WTC11 (cell line): ENCODE measurements at regions not wholly inside any gene's neighbourhood (a gene's known extent, or its start where the extent isn't known, plus 50 kb on each side); places are given as distances from the start of the nearest gene placed in this dataset.

Experiments used
- ATAC-seq: fragments of 200-7000 bp; cut with Tn5 transposase; 2 replicates; pipeline ENCODE4 v1.10.0; 2021; ENCODE audit warnings: mild to moderate bottlenecking, moderate library complexity
- CTCF ChIA-PET: fragments of 300-600 bp; sonication (Branson Sonifier 250); formaldehyde crosslinking; loops from one replicate; lab custom pipeline; 2021; ENCODE audit warnings: antibody characterized with exemption; lab: Charles Lee
- POLR2A ChIA-PET: fragments of 350-600 bp; sonication (Branson Sonifier 250); formaldehyde crosslinking; loops from one replicate; lab custom pipeline; 2021; ENCODE audit warnings: antibody characterized with exemption; lab: Charles Lee
- DNase-seq: peaks from one replicate; pipeline ENCODE4 v3.0.0; 2021; ENCODE audit warnings: low spot score
- H3K27ac Mint-ChIP-seq: 2 replicates; pipeline ENCODE4 v1.8.0; 2021; ENCODE audit warnings: mixed read lengths
- H3K27me3 Mint-ChIP-seq: 2 replicates; pipeline ENCODE4 v1.8.0; 2021; ENCODE audit warnings: low read depth, mild to moderate bottlenecking, moderate library complexity, mixed read lengths
- H3K36me3 Mint-ChIP-seq: 2 replicates; pipeline ENCODE4 v1.8.0; 2021; ENCODE audit warnings: mixed read lengths
- H3K4me1 Mint-ChIP-seq: 2 replicates; pipeline ENCODE4 v1.8.0; 2022; ENCODE audit warnings: mixed read lengths
- H3K4me3 Mint-ChIP-seq: 2 replicates; pipeline ENCODE4 v1.8.0; 2021; ENCODE audit warnings: mild to moderate bottlenecking, moderate library complexity, mixed read lengths
- H3K9me3 Mint-ChIP-seq: 2 replicates; pipeline ENCODE4 v1.8.0; 2021; ENCODE audit warnings: mixed read lengths
- EMX1 ChIP-seq: fragments of 250-450 bp; sonication (Bioruptor Pico); IDR thresholded peaks from 2 replicates; pipeline ENCODE4 v1.8.0; 2021; ENCODE audit warnings: mild to moderate bottlenecking
- GABPB1 ChIP-seq: sonication (generic); formaldehyde crosslinking; IDR thresholded peaks from 2 replicates; pipeline ENCODE4 v1.8.1; 2023; ENCODE audit warnings: mild to moderate bottlenecking, missing genetic modification reagents
- GTF2I ChIP-seq: fragments of 250-450 bp; sonication (Bioruptor Pico); conservative IDR thresholded peaks from 2 replicates; pipeline ENCODE4 v1.4.0; 2021; ENCODE audit warnings: mild to moderate bottlenecking
- KAT7 ChIP-seq: sonication (generic); formaldehyde crosslinking; IDR thresholded peaks from 2 replicates; pipeline ENCODE4 v1.8.1; 2023; ENCODE audit warnings: missing genetic modification reagents, mild to moderate bottlenecking, borderline replicate concordance
- MXD4 ChIP-seq: fragments of 250-450 bp; sonication (Bioruptor Pico); IDR thresholded peaks from 2 replicates; pipeline ENCODE4 v1.8.0; 2021; ENCODE audit warnings: mild to moderate bottlenecking, moderate library complexity, borderline replicate concordance
- NFE2L1 ChIP-seq: sonication (generic); formaldehyde crosslinking; IDR thresholded peaks from 2 replicates; pipeline ENCODE4 v1.8.1; 2023; ENCODE audit warnings: missing genetic modification reagents
- OVOL2 ChIP-seq: fragments of 250-450 bp; sonication (Bioruptor Pico); IDR thresholded peaks from 2 replicates; pipeline ENCODE4 v1.9.0; 2021; ENCODE audit warnings: mild to moderate bottlenecking, borderline replicate concordance
- RORB ChIP-seq: fragments of 250-450 bp; sonication (Bioruptor Pico); IDR thresholded peaks from 2 replicates; pipeline ENCODE4 v1.9.0; 2021; ENCODE audit warnings: mild to moderate bottlenecking
- TCF7 ChIP-seq: sonication (generic); formaldehyde crosslinking; IDR thresholded peaks from 2 replicates; pipeline ENCODE4 v1.8.0; 2022; ENCODE audit warnings: mild to moderate bottlenecking, low read depth, missing genetic modification reagents, moderate library complexity
- TEAD4 ChIP-seq: sonication (generic); formaldehyde crosslinking; IDR thresholded peaks from 2 replicates; pipeline ENCODE4 v1.8.0; 2022; ENCODE audit warnings: mild to moderate bottlenecking, missing genetic modification reagents
- ZNF121 ChIP-seq: sonication (generic); formaldehyde crosslinking; IDR thresholded peaks from 2 replicates; pipeline ENCODE4 v1.8.0; 2023; ENCODE audit warnings: missing genetic modification reagents
- ZNF219 ChIP-seq: sonication (generic); formaldehyde crosslinking; IDR thresholded peaks from 2 replicates; pipeline ENCODE4 v1.8.0; 2023; ENCODE audit warnings: missing genetic modification reagents, mild to moderate bottlenecking, borderline replicate concordance
- ZNF396 ChIP-seq: fragments of 250-450 bp; sonication (Bioruptor Pico); IDR thresholded peaks from 2 replicates; pipeline ENCODE4 v1.8.0; 2021; ENCODE audit warnings: mild to moderate bottlenecking, moderate library complexity, borderline replicate concordance
- ZNF423 ChIP-seq: fragments of 250-450 bp; sonication (Bioruptor Pico); IDR thresholded peaks from 2 replicates; pipeline ENCODE4 v2.1.2; 2022; ENCODE audit warnings: mild to moderate bottlenecking, moderate library complexity
- TF ChIP-seq, protein P1 (sequence below): sonication (generic); formaldehyde crosslinking; IDR thresholded peaks from 2 replicates; pipeline ENCODE4 v1.8.1; 2022; ENCODE audit warnings: low read depth, missing genetic modification reagents, borderline replicate concordance
- TF ChIP-seq, protein P2 (sequence below): sonication (generic); formaldehyde crosslinking; IDR thresholded peaks from 2 replicates; pipeline ENCODE4 v1.8.0; 2023; ENCODE audit warnings: mild to moderate bottlenecking, missing genetic modification reagents
- TF ChIP-seq, protein P3 (sequence below): sonication (generic); formaldehyde crosslinking; IDR thresholded peaks from 2 replicates; pipeline ENCODE4 v1.8.1; 2023; ENCODE audit warnings: mild to moderate bottlenecking, moderate library complexity, missing genetic modification reagents
- TF ChIP-seq, protein P4 (sequence below): sonication (generic); formaldehyde crosslinking; IDR thresholded peaks from 2 replicates; pipeline ENCODE4 v1.8.1; 2023; ENCODE audit warnings: mild to moderate bottlenecking, missing genetic modification reagents
- TF ChIP-seq, protein P5 (sequence below): sonication (generic); formaldehyde crosslinking; IDR thresholded peaks from 2 replicates; pipeline ENCODE4 v1.8.1; 2022; ENCODE audit warnings: low read depth, mild to moderate bottlenecking, moderate library complexity, missing genetic modification reagents, borderline replicate concordance
- TF ChIP-seq, protein P6 (sequence below): sonication (generic); formaldehyde crosslinking; IDR thresholded peaks from 2 replicates; pipeline ENCODE4 v1.8.0; 2022; ENCODE audit warnings: mild to moderate bottlenecking, missing genetic modification reagents
- TF ChIP-seq, protein P7 (sequence below): sonication (generic); formaldehyde crosslinking; IDR thresholded peaks from 2 replicates; pipeline ENCODE4 v1.8.0; 2022; ENCODE audit warnings: mild to moderate bottlenecking, missing genetic modification reagents

DNA sequence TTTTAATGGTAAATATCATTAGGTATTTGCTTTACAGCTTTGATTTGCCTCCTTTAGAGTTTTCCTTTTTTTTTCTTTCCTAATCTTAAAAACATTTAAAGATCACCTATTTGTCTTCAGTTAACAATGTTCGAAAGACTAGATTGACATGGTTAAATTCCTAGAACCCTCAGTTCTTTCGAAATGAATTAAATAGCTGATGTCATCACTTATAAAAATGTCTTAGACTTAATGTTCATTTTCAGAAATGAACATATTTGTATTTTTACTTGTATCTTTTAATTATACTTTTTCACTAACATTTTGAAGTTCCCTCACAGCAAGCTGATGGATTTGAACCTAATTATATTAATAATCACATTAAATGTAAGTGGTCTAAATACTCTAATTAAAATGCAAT lies 205.3 kb upstream of the IRX4 start:
- Mint-ChIP-seq H3K27me3 (peaks cover 3% of the 10 kb centered on the region; the same call in 1 of the 2 replicates), H3K27ac (no peak overlapping the region), H3K9me3 (peaks cover 13% of the 10 kb centered on the region), H3K4me3 (no peak overlapping the region), H3K4me1 (peaks cover 40% of the 10 kb centered on the region), H3K36me3 (no peaks in the 10 kb centered on the region)
- no peak for DNase-seq
- CTCF ChIA-PET = interaction anchor here (1.2 kb wide), 1 partner anchor 49 kb away, joined by 3 read pairs; no protein-coding TSS in a partner anchor
- POLR2A ChIA-PET = no interaction called here
- no peak for TF ChIP-seq KAT7 (CRISPR knock-in tag)
- TF ChIP-seq ZNF396 (CRISPR knock-in tag) = no peak
- TF ChIP-seq MXD4 (CRISPR knock-in tag) = no peak
- no peak for ATAC-seq

DNA sequence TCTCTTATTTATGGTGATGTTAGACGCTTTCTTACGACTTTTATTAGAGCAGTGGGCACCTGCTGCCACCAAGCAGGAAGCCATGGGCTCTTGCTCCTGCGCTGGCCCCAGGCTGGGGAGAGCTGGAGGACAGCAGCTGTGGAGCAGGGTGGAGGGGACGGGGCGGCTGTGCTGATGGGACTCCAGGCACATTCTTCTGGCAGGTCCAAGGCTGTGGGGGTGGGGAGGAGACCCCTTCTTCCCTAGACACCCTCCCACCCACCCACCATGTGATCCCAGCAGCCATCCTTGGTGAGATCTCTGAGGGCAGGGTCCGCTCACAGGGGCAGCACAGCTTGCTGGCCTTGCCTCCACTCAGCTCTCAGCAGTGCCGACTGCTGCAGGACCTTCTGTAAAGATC lies 192.6 kb upstream of the IRX4 start:
- CTCF ChIA-PET = no interaction called here

DNA sequence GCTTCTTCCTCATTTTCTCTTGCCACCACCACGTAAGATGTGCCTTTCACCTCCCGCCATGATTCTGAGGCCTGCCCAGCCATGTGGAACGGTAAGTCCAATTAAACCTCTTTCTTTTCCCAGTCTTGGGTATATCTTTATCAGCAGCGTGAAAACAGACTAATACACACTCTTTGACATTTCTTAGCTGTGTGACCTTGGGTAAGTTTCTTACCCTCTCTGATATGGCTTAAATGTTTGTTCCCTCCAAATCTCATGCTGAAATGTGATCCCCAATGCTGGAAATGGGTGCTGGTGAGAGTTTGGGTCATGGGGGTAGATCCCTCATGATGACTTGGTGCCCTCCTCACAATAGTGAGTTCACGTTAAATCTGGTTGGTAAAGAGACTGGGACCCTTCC lies 188.8 kb upstream of the IRX4 start:
- Mint-ChIP-seq H3K36me3 (no peaks in the 10 kb centered on the region), H3K4me3 (no peak overlapping the region), H3K27ac (no peak overlapping the region), H3K27me3 (peaks cover 3% of the 10 kb centered on the region; the same call in 1 of the 2 replicates), H3K4me1 (peaks cover 18% of the 10 kb centered on the region), H3K9me3 (peaks cover 5% of the 10 kb centered on the region)
- ATAC-seq = no peak
- ChIA-PET CTCF (no interaction called here), POLR2A (no interaction called here)
- DNase-seq = no peak
- TF ChIP-seq RORB (CRISPR knock-in tag) (no peak), OVOL2 (CRISPR knock-in tag) (no peak), GTF2I (CRISPR knock-in tag) (no peak), EMX1 (CRISPR knock-in tag) (no peak)
- TF ChIP-seq, protein P1, sequence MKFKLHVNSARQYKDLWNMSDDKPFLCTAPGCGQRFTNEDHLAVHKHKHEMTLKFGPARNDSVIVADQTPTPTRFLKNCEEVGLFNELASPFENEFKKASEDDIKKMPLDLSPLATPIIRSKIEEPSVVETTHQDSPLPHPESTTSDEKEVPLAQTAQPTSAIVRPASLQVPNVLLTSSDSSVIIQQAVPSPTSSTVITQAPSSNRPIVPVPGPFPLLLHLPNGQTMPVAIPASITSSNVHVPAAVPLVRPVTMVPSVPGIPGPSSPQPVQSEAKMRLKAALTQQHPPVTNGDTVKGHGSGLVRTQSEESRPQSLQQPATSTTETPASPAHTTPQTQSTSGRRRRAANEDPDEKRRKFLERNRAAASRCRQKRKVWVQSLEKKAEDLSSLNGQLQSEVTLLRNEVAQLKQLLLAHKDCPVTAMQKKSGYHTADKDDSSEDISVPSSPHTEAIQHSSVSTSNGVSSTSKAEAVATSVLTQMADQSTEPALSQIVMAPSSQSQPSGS (CRISPR knock-in tag) = no peak
- TF ChIP-seq, protein P2, sequence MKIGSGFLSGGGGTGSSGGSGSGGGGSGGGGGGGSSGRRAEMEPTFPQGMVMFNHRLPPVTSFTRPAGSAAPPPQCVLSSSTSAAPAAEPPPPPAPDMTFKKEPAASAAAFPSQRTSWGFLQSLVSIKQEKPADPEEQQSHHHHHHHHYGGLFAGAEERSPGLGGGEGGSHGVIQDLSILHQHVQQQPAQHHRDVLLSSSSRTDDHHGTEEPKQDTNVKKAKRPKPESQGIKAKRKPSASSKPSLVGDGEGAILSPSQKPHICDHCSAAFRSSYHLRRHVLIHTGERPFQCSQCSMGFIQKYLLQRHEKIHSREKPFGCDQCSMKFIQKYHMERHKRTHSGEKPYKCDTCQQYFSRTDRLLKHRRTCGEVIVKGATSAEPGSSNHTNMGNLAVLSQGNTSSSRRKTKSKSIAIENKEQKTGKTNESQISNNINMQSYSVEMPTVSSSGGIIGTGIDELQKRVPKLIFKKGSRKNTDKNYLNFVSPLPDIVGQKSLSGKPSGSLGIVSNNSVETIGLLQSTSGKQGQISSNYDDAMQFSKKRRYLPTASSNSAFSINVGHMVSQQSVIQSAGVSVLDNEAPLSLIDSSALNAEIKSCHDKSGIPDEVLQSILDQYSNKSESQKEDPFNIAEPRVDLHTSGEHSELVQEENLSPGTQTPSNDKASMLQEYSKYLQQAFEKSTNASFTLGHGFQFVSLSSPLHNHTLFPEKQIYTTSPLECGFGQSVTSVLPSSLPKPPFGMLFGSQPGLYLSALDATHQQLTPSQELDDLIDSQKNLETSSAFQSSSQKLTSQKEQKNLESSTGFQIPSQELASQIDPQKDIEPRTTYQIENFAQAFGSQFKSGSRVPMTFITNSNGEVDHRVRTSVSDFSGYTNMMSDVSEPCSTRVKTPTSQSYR (CRISPR knock-in tag) = no peak
- TF ChIP-seq, protein P3, sequence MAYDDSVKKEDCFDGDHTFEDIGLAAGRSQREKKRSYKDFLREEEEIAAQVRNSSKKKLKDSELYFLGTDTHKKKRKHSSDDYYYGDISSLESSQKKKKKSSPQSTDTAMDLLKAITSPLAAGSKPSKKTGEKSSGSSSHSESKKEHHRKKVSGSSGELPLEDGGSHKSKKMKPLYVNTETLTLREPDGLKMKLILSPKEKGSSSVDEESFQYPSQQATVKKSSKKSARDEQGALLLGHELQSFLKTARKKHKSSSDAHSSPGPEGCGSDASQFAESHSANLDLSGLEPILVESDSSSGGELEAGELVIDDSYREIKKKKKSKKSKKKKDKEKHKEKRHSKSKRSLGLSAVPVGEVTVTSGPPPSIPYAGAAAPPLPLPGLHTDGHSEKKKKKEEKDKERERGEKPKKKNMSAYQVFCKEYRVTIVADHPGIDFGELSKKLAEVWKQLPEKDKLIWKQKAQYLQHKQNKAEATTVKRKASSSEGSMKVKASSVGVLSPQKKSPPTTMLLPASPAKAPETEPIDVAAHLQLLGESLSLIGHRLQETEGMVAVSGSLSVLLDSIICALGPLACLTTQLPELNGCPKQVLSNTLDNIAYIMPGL (CRISPR knock-in tag) = no peak
- TF ChIP-seq, protein P4, sequence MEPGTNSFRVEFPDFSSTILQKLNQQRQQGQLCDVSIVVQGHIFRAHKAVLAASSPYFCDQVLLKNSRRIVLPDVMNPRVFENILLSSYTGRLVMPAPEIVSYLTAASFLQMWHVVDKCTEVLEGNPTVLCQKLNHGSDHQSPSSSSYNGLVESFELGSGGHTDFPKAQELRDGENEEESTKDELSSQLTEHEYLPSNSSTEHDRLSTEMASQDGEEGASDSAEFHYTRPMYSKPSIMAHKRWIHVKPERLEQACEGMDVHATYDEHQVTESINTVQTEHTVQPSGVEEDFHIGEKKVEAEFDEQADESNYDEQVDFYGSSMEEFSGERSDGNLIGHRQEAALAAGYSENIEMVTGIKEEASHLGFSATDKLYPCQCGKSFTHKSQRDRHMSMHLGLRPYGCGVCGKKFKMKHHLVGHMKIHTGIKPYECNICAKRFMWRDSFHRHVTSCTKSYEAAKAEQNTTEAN = no peak

More for the DNA sequence above, 192.6 kb upstream of the IRX4 start:
- no peaks in the 10 kb centered on the region for H3K27me3 Mint-ChIP-seq
- TF ChIP-seq ZNF219 (CRISPR knock-in tag) (no peak), GABPB1 (CRISPR knock-in tag) (no peak), ZNF121 (no peak), ZNF423 (no peak), TEAD4 (CRISPR knock-in tag) (no peak), NFE2L1 (CRISPR knock-in tag) (no peak), TCF7 (CRISPR knock-in tag) (no peak)
- TF ChIP-seq, protein P5, sequence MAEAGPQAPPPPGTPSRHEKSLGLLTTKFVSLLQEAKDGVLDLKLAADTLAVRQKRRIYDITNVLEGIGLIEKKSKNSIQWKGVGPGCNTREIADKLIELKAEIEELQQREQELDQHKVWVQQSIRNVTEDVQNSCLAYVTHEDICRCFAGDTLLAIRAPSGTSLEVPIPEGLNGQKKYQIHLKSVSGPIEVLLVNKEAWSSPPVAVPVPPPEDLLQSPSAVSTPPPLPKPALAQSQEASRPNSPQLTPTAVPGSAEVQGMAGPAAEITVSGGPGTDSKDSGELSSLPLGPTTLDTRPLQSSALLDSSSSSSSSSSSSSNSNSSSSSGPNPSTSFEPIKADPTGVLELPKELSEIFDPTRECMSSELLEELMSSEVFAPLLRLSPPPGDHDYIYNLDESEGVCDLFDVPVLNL (CRISPR knock-in tag) = no peak
- TF ChIP-seq, protein P6, sequence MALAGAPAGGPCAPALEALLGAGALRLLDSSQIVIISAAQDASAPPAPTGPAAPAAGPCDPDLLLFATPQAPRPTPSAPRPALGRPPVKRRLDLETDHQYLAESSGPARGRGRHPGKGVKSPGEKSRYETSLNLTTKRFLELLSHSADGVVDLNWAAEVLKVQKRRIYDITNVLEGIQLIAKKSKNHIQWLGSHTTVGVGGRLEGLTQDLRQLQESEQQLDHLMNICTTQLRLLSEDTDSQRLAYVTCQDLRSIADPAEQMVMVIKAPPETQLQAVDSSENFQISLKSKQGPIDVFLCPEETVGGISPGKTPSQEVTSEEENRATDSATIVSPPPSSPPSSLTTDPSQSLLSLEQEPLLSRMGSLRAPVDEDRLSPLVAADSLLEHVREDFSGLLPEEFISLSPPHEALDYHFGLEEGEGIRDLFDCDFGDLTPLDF (CRISPR knock-in tag) = no peak
- TF ChIP-seq, protein P7, sequence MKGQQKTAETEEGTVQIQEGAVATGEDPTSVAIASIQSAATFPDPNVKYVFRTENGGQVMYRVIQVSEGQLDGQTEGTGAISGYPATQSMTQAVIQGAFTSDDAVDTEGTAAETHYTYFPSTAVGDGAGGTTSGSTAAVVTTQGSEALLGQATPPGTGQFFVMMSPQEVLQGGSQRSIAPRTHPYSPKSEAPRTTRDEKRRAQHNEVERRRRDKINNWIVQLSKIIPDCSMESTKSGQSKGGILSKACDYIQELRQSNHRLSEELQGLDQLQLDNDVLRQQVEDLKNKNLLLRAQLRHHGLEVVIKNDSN = no peak
- DNase-seq = no peak
- POLR2A ChIA-PET = no interaction called here
- H3K4me1 Mint-ChIP-seq = no peaks in the 10 kb centered on the region
- ATAC-seq = no peak
- no peak overlapping the region for H3K4me3 Mint-ChIP-seq
- peaks cover 8% of the 10 kb centered on the region for H3K9me3 Mint-ChIP-seq
- H3K36me3 Mint-ChIP-seq = no peaks in the 10 kb centered on the region
- no peak overlapping the region for H3K27ac Mint-ChIP-seq
